HEK293T (cell line): ENCODE measurements at regions not wholly inside any gene's neighbourhood (a gene's known extent, or its start where the extent isn't known, plus 50 kb on each side); places are given as distances from the start of the nearest gene placed in this dataset.
"Not testable (repeated sequence)": the region's sequence is repeated elsewhere in the genome, so short reads cannot be mapped to it uniquely, and the experiment has no call there.

Experiments
- BHLHE40 ChIP-seq: fragments of 450-650 bp; IDR thresholded peaks from 2 replicates; pipeline ENCODE4 v1.6.1; 2016; ENCODE audit warnings: mild to moderate bottlenecking, moderate library complexity, borderline replicate concordance
- CTBP1 ChIP-seq: fragments of 450-650 bp; IDR thresholded peaks from 2 replicates; pipeline ENCODE4 v1.6.1; 2016; ENCODE audit warnings: borderline replicate concordance
- ELF4 ChIP-seq: fragments of 450-650 bp; IDR thresholded peaks from 2 replicates; pipeline ENCODE4 v1.6.1; 2017; ENCODE audit warnings: antibody characterized with exemption
- FOXA1 ChIP-seq: fragments of 450-650 bp; IDR thresholded peaks from 2 replicates; pipeline ENCODE4 v1.6.1; 2016; ENCODE audit warnings: mild to moderate bottlenecking
- FOXM1 ChIP-seq: fragments of 450-650 bp; IDR thresholded peaks from 2 replicates; pipeline ENCODE4 v1.6.1; 2017; ENCODE audit warnings: mild to moderate bottlenecking, borderline replicate concordance
- HDGF ChIP-seq: fragments of 450-650 bp; IDR thresholded peaks from 2 replicates; pipeline ENCODE4 v1.6.1; 2017; ENCODE audit warnings: antibody characterized with exemption, borderline replicate concordance
- LEF1 ChIP-seq: fragments of 450-650 bp; IDR thresholded peaks from 2 replicates; pipeline ENCODE4 v1.6.1; 2017; ENCODE audit warnings: mild to moderate bottlenecking, borderline replicate concordance
- NFRKB ChIP-seq: fragments of 450-650 bp; IDR thresholded peaks from 2 replicates; pipeline ENCODE4 v1.6.1; 2016; ENCODE audit warnings: mild to moderate bottlenecking, moderate library complexity
- PKNOX1 ChIP-seq: fragments of 450-650 bp; IDR thresholded peaks from 2 replicates; pipeline ENCODE4 v1.6.1; 2016
- SP1 ChIP-seq: fragments of 450-650 bp; IDR thresholded peaks from 2 replicates; pipeline ENCODE4 v1.6.1; 2017
- TARDBP ChIP-seq: fragments of 450-650 bp; IDR thresholded peaks from 2 replicates; pipeline ENCODE4 v1.6.1; 2016

GRCh38 chr2:106248548-106249151 lies 54.5 kb upstream of the UXS1 start:
- not testable (repeated sequence) for TF ChIP-seq LEF1, TARDBP, SP1, ELF4, NFRKB, FOXA1, FOXM1, BHLHE40, HDGF, CTBP1, PKNOX1
